ENCODE measurements at regions not wholly inside any gene's neighbourhood (a gene's known extent, or its start where the extent isn't known, plus 50 kb on each side); places are given as distances from the start of the nearest gene placed in this dataset.

GRCh38 chr4:128566693-128567092 is 242.8 kb upstream of the JADE1 start:
- no peak overlapping the region for H3K4me3 ChIP-seq (ENCODE audit: low read depth, low read length)
- peaks cover 52% of the 10 kb centered on the region for H3K4me1 ChIP-seq (ENCODE audit: control insufficient read depth, insufficient read depth, low read length, unreplicated experiment)
- H3K36me3 ChIP-seq (ENCODE audit: insufficient read depth, low read length): no peaks in the 10 kb centered on the region
- H3K27me3 ChIP-seq (ENCODE audit: insufficient read depth, low read length): no peaks in the 10 kb centered on the region
- no peak overlapping the region for H3K27ac ChIP-seq (ENCODE audit: low read depth, low read length)
- no peak overlapping the region for H2AFZ ChIP-seq (ENCODE audit: low read length, unreplicated experiment)
- H3K79me2 ChIP-seq (ENCODE audit: control insufficient read depth, insufficient read depth, low read length, unreplicated experiment): no peaks in the 10 kb centered on the region

- no peaks in the 10 kb centered on the region for H3K27me3 ChIP-seq (ENCODE audit: insufficient read depth, low read length)
- no peaks in the 10 kb centered on the region for H3K79me2 ChIP-seq (ENCODE audit: control insufficient read depth, insufficient read depth, low read length, unreplicated experiment)
- H3K27ac ChIP-seq (ENCODE audit: low read depth, low read length): no peak overlapping the region
- H3K4me3 ChIP-seq (ENCODE audit: low read depth, low read length): no peak overlapping the region
- peaks cover 43% of the 10 kb centered on the region for H3K4me1 ChIP-seq (ENCODE audit: control insufficient read depth, insufficient read depth, low read length, unreplicated experiment)
- H2AFZ ChIP-seq (ENCODE audit: low read length, unreplicated experiment): no peak overlapping the region
- H3K36me3 ChIP-seq (ENCODE audit: insufficient read depth, low read length): no peaks in the 10 kb centered on the region
Observed at GRCh38 chr4:128565565-128566186, 243.8 kb upstream of the JADE1 start.

DNA sequence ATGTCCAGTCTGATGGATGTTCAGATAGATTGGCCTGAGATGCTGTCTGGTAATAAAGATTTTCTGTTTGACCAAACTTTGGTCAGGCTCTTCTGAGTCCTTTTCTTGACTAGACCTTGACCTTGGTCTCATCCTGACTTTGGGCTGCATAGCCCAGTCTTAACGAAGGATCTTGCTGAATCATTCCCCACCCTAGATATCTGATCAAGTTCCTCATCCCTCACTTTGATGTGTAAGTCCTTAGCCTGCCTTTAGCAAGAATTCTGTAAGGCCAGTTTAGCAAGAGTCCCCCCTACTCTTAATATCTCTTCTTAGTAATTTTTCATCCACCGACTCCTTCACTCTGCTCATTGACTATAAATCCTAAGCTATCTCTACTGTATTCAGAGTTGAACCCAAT is 244.4 kb upstream of the JADE1 start:
- H3K27me3 ChIP-seq (ENCODE audit: insufficient read depth, low read length): no peaks in the 10 kb centered on the region
- H3K4me1 ChIP-seq (ENCODE audit: control insufficient read depth, insufficient read depth, low read length, unreplicated experiment): peaks cover 37% of the 10 kb centered on the region
- no peak overlapping the region for H3K4me3 ChIP-seq (ENCODE audit: low read depth, low read length)
- H3K79me2 ChIP-seq (ENCODE audit: control insufficient read depth, insufficient read depth, low read length, unreplicated experiment): no peaks in the 10 kb centered on the region
- no peak overlapping the region for H2AFZ ChIP-seq (ENCODE audit: low read length, unreplicated experiment)
- H3K36me3 ChIP-seq (ENCODE audit: insufficient read depth, low read length): no peaks in the 10 kb centered on the region
- H3K27ac ChIP-seq (ENCODE audit: low read depth, low read length): no peak overlapping the region

- no peak overlapping the region for H3K4me3 ChIP-seq (ENCODE audit: low read depth, low read length)
- no peak overlapping the region for H2AFZ ChIP-seq (ENCODE audit: low read length, unreplicated experiment)
- H3K79me2 ChIP-seq (ENCODE audit: control insufficient read depth, insufficient read depth, low read length, unreplicated experiment): no peaks in the 10 kb centered on the region
- H3K27me3 ChIP-seq (ENCODE audit: insufficient read depth, low read length): no peaks in the 10 kb centered on the region
- H3K27ac ChIP-seq (ENCODE audit: low read depth, low read length): no peak overlapping the region
- no peaks in the 10 kb centered on the region for H3K36me3 ChIP-seq (ENCODE audit: insufficient read depth, low read length)
- H3K4me1 ChIP-seq (ENCODE audit: control insufficient read depth, insufficient read depth, low read length, unreplicated experiment): peaks cover 35% of the 10 kb centered on the region
Observed at GRCh38 chr4:128564081-128564630, 245.3 kb upstream of the JADE1 start.

DNA sequence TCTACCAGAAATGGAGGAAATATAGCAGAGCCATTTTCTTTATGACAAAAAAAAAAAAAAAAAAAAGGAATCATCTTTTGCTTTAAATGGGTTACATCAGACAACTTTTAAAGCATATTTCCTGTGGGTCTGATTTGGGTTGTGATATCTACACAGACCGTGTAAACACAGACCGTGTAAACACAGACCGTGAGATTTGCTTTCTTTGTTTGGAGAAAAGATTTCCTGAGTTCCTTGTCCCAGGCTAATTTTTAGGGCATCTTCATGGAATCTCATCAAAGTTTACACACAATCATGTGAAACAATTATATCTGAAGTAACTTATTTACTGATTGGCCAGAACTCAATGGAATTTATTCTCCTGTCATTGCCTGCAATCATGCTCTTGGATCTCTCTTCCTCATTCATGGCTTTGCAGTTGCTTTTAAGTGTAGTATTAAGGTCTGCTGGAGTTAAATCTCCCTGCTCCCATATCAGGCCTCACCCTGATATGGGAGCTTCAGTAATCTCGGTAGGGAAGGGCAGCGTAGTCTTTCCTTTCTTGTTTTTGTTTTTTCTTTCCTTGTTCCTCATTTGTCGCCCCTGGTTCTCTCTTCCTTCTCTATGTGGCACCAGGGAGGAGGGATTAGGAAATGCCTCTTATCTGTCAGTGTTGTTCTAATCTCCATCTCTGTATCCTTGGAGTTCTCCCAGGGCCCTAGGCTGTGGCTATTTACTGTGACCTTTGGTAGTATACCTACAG is 248.6 kb upstream of the JADE1 start:
- Histone ChIP-seq H3K27me3 (ENCODE audit: insufficient read depth, low read length) (no peaks in the 10 kb centered on the region), H3K27ac (ENCODE audit: low read depth, low read length) (no peak overlapping the region), H3K79me2 (ENCODE audit: control insufficient read depth, insufficient read depth, low read length, unreplicated experiment) (no peaks in the 10 kb centered on the region), H2AFZ (ENCODE audit: low read length, unreplicated experiment) (peak overlapping the region; percentile 19), H3K36me3 (ENCODE audit: insufficient read depth, low read length) (no peaks in the 10 kb centered on the region), H3K4me1 (ENCODE audit: control insufficient read depth, insufficient read depth, low read length, unreplicated experiment) (peaks cover 23% of the 10 kb centered on the region), H3K4me3 (ENCODE audit: low read depth, low read length) (no peak overlapping the region)

GRCh38 chr4:128558896-128559679 is 250.4 kb upstream of the JADE1 start:
- Histone ChIP-seq H3K4me3 (ENCODE audit: low read depth, low read length) (no peak overlapping the region), H3K4me1 (ENCODE audit: control insufficient read depth, insufficient read depth, low read length, unreplicated experiment) (peaks cover 29% of the 10 kb centered on the region), H3K27me3 (ENCODE audit: insufficient read depth, low read length) (no peaks in the 10 kb centered on the region), H2AFZ (ENCODE audit: low read length, unreplicated experiment) (peak overlapping the region; percentile 42), H3K79me2 (ENCODE audit: control insufficient read depth, insufficient read depth, low read length, unreplicated experiment) (no peaks in the 10 kb centered on the region), H3K27ac (ENCODE audit: low read depth, low read length) (peak overlapping the region; percentile 77), H3K36me3 (ENCODE audit: insufficient read depth, low read length) (no peaks in the 10 kb centered on the region)

- no peaks in the 10 kb centered on the region for H3K36me3 ChIP-seq (ENCODE audit: insufficient read depth, low read length)
- no peaks in the 10 kb centered on the region for H3K79me2 ChIP-seq (ENCODE audit: control insufficient read depth, insufficient read depth, low read length, unreplicated experiment)
- no peaks in the 10 kb centered on the region for H3K27me3 ChIP-seq (ENCODE audit: insufficient read depth, low read length)
- H3K4me3 ChIP-seq (ENCODE audit: low read depth, low read length): no peak overlapping the region
- H3K27ac ChIP-seq (ENCODE audit: low read depth, low read length): no peak overlapping the region
- peaks cover 33% of the 10 kb centered on the region for H3K4me1 ChIP-seq (ENCODE audit: control insufficient read depth, insufficient read depth, low read length, unreplicated experiment)
- no peak overlapping the region for H2AFZ ChIP-seq (ENCODE audit: low read length, unreplicated experiment)
Observed at GRCh38 chr4:128556756-128557155, 252.7 kb upstream of the JADE1 start.

DNA sequence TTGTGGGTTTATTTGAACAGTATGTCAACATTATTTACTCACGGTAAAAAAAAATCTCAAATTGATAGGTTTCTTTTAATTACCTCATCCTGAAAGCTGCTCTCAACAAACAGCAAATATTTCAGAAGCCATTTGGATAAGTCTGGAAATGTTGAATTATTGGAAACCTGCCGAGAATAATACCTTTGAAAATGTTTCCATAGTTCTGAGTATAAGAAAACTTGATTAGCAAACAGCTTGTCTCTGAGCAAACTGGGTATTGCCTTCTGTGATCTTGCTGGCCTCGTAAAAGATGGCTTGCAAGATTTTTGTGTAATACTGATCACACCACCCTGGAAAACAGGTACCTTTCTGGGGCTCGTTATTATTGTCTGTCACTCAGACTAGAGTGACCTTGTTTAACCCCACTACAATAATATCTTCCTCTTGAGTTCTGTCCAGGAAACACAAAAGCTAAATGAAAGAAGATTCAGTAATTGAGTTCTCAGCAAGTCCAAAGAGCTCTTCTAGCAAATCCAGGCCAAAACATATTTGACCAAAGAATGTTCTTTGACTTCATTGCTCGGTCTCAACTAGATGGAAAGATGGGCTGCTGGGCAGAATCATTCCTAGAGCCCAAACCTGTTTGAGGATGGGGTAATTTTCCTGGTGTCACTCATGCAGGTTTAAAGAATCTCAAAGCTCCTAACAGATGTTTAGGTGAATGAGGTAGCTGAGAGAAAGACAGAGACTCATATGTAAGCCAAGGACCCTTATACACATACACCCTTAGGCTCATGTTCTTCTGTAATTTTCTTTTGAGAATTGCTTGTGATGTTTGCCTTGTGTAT is 255.6 kb upstream of the JADE1 start:
- Histone ChIP-seq H3K27me3 (ENCODE audit: insufficient read depth, low read length) (no peaks in the 10 kb centered on the region), H3K27ac (ENCODE audit: low read depth, low read length) (peak overlapping the region; percentile 86), H3K79me2 (ENCODE audit: control insufficient read depth, insufficient read depth, low read length, unreplicated experiment) (no peaks in the 10 kb centered on the region), H3K36me3 (ENCODE audit: insufficient read depth, low read length) (no peaks in the 10 kb centered on the region), H3K4me3 (ENCODE audit: low read depth, low read length) (peak overlapping the region; percentile 77), H3K4me1 (ENCODE audit: control insufficient read depth, insufficient read depth, low read length, unreplicated experiment) (peaks cover 24% of the 10 kb centered on the region), H2AFZ (ENCODE audit: low read length, unreplicated experiment) (peak overlapping the region; percentile 82)

DNA sequence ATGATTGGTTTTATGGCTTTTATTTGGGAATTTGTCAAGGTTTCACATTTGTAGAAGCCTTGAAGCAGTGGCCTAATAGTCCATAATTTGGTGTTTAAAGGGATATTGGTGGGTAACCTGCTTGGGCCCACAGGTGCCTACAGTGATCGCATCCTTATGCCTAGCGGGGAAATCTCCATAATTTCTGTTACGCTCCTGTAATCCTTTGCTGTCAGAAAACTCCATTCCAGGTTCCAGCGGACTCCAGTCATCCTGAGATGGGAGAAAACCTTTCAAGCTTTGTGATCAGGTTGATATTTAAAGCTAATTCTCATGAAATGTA is 257.0 kb upstream of the JADE1 start:
- Histone ChIP-seq H3K27me3 (ENCODE audit: insufficient read depth, low read length) (no peaks in the 10 kb centered on the region), H3K79me2 (ENCODE audit: control insufficient read depth, insufficient read depth, low read length, unreplicated experiment) (no peaks in the 10 kb centered on the region), H3K36me3 (ENCODE audit: insufficient read depth, low read length) (no peaks in the 10 kb centered on the region), H3K4me3 (ENCODE audit: low read depth, low read length) (peak overlapping the region; percentile 77), H3K27ac (ENCODE audit: low read depth, low read length) (peak overlapping the region; percentile 86), H2AFZ (ENCODE audit: low read length, unreplicated experiment) (no peak overlapping the region), H3K4me1 (ENCODE audit: control insufficient read depth, insufficient read depth, low read length, unreplicated experiment) (peaks cover 18% of the 10 kb centered on the region)

DNA sequence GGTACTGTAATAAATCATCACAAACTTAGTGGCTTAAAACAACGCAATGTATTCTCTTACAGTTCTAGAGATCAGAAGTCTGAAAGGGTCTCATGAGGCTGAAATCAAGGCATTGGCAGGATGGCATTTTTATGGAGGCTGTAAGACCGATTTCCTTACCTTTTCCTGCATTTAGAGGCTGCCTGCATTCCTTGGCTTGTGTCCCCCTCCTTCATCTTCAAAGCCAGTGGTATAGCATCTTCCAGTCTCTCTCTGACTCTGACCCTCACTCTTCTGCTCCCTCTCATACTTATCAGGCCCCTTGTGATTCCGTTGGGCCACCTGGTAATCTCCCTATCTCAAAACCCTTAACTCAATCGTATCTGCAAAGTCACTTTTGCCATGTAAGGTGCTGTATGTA is 258.2 kb upstream of the JADE1 start:
- Histone ChIP-seq H3K27me3 (ENCODE audit: insufficient read depth, low read length) (no peaks in the 10 kb centered on the region), H3K79me2 (ENCODE audit: control insufficient read depth, insufficient read depth, low read length, unreplicated experiment) (no peaks in the 10 kb centered on the region), H3K27ac (ENCODE audit: low read depth, low read length) (no peak overlapping the region), H3K36me3 (ENCODE audit: insufficient read depth, low read length) (no peaks in the 10 kb centered on the region), H3K4me3 (ENCODE audit: low read depth, low read length) (no peak overlapping the region), H2AFZ (ENCODE audit: low read length, unreplicated experiment) (no peak overlapping the region), H3K4me1 (ENCODE audit: control insufficient read depth, insufficient read depth, low read length, unreplicated experiment) (peaks cover 18% of the 10 kb centered on the region)

Measured in ACC112 (cell line).